ENCODE measurements at regions not wholly inside any gene's neighbourhood (a gene's known extent, or its start where the extent isn't known, plus 50 kb on each side); places are given as distances from the start of the nearest gene placed in this dataset.
"Not testable (repeated sequence)": the region's sequence is repeated elsewhere in the genome, so short reads cannot be mapped to it uniquely, and the experiment has no call there.

GRCh38 chr10:2791774-2792443 is 275.4 kb upstream of the PFKP start:
- DNase-seq (ENCODE audit: low spot score), result peak; percentile 22
- H3K9me3 Mint-ChIP-seq, result peaks cover 24% of the 10 kb centered on the region
- intact Hi-C loops (cut with micrococcal nuclease), result loop anchor here (5.0 to 10.0 kb wide), 3 partner anchors 35 to 155 kb away; no protein-coding TSS in a partner anchor
- no peak overlapping the region for H3K4me3 Mint-ChIP-seq (ENCODE audit: low read depth)
- peaks cover 15% of the 10 kb centered on the region for H3K27me3 Mint-ChIP-seq (ENCODE audit: low read depth)
- peak overlapping the region; percentile 33 for H3K27ac Mint-ChIP-seq
- H3K36me3 Mint-ChIP-seq (ENCODE audit: low read depth), result peaks cover 3% of the 10 kb centered on the region
- peaks cover 27% of the 10 kb centered on the region for H3K4me1 Mint-ChIP-seq (ENCODE audit: low read depth)

GRCh38 chr10:2790396-2791188 is 276.8 kb upstream of the PFKP start:
- Mint-ChIP-seq H3K27ac (no peak overlapping the region), H3K4me3 (ENCODE audit: low read depth) (no peak overlapping the region), H3K27me3 (ENCODE audit: low read depth) (peaks cover 19% of the 10 kb centered on the region), H3K36me3 (ENCODE audit: low read depth) (peaks cover 3% of the 10 kb centered on the region), H3K4me1 (ENCODE audit: low read depth) (peaks cover 27% of the 10 kb centered on the region), H3K9me3 (peaks cover 19% of the 10 kb centered on the region)
- DNase-seq (ENCODE audit: low spot score), result no peak
- intact Hi-C loops (cut with micrococcal nuclease), result loop anchor here (5.0 to 10.0 kb wide), 3 partner anchors 33 to 157 kb away; no protein-coding TSS in a partner anchor

DNA sequence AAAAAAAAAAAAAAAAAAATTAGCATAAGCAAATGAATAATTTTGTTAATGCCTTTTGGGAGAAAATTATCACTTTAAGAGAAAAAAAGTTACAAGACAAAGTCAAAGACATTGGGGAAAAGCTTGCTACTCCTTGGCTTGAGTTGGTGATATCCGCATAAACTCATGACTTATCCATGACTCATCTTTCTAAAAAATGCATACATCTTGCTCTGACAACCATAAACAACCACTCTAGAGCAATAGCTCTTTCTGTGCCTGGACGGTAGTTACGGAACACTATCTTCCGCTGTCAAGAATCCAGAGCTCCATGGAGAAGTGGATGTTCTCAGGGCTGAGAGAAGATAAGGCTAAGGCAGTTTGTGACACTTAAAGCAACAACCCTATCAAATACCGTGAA is 281.1 kb upstream of the PFKP start:
- Mint-ChIP-seq H3K36me3 (ENCODE audit: low read depth) (no peaks in the 10 kb centered on the region), H3K4me3 (ENCODE audit: low read depth) (no peak overlapping the region), H3K27ac (no peak overlapping the region), H3K4me1 (ENCODE audit: low read depth) (peaks cover 11% of the 10 kb centered on the region), H3K27me3 (ENCODE audit: low read depth) (peaks cover 14% of the 10 kb centered on the region), H3K9me3 (no peaks in the 10 kb centered on the region)
- intact Hi-C loops (cut with micrococcal nuclease), result no loop called here
- DNase-seq (ENCODE audit: low spot score), result no peak

DNA sequence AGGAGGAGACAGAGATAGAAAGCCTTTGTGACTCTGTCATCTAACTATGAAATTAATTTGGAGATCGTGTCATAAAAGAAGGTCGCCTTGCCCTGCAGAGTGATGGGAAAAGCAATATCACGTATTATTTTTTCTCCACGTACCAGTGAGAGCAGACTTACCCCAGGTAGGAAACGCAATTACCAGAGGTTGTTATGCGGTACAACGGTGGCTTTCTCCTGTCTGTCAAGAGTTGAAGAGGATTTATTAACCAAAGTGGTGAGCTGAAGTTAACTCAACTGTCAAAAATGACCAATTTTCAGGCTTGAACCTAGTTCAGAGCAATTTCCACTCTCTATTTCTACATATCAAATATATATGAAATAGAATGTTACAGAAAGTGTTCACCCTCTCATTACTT is 282.6 kb upstream of the PFKP start:
- Mint-ChIP-seq H3K9me3 (no peaks in the 10 kb centered on the region), H3K36me3 (ENCODE audit: low read depth) (no peaks in the 10 kb centered on the region), H3K4me1 (ENCODE audit: low read depth) (peaks cover 2% of the 10 kb centered on the region), H3K27ac (no peak overlapping the region), H3K27me3 (ENCODE audit: low read depth) (peaks cover 16% of the 10 kb centered on the region), H3K4me3 (ENCODE audit: low read depth) (no peak overlapping the region)
- DNase-seq (ENCODE audit: low spot score), result no peak
- intact Hi-C loops (cut with micrococcal nuclease), result no loop called here

GRCh38 chr10:2782950-2783349 is 284.4 kb upstream of the PFKP start:
- H3K27me3 Mint-ChIP-seq (ENCODE audit: low read depth), result peaks cover 16% of the 10 kb centered on the region
- no peaks in the 10 kb centered on the region for H3K36me3 Mint-ChIP-seq (ENCODE audit: low read depth)
- no peak overlapping the region for H3K27ac Mint-ChIP-seq
- H3K4me3 Mint-ChIP-seq (ENCODE audit: low read depth), result no peak overlapping the region
- H3K4me1 Mint-ChIP-seq (ENCODE audit: low read depth), result peaks cover 2% of the 10 kb centered on the region
- no peak for DNase-seq (ENCODE audit: low spot score)
- intact Hi-C loops (cut with micrococcal nuclease), result no loop called here
- H3K9me3 Mint-ChIP-seq, result no peaks in the 10 kb centered on the region

DNA sequence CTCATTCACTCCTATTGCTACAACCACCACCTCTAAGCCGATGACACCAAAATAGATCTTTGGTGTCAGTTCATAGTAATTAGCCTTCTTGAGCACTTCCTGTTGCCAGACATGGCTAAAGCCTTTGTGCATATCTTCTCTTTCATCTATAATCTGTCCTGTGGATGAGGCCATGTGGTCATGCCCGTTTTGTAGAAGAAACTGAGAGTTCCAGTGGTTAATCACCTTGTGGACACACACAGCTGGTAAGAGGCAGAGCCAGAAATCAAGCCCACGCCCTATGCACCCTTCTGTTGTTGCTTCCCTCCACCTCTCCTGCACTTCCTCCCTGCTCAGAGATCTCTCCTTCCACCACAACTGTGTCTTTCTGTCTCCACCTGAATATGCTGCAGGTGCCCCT is 285.1 kb upstream of the PFKP start:
- Mint-ChIP-seq H3K4me3 (ENCODE audit: low read depth) (no peak overlapping the region), H3K27ac (no peak overlapping the region), H3K4me1 (ENCODE audit: low read depth) (peaks cover 2% of the 10 kb centered on the region), H3K9me3 (no peaks in the 10 kb centered on the region), H3K36me3 (ENCODE audit: low read depth) (no peaks in the 10 kb centered on the region), H3K27me3 (ENCODE audit: low read depth) (peaks cover 15% of the 10 kb centered on the region)
- intact Hi-C loops (cut with micrococcal nuclease), result no loop called here
- no peak for DNase-seq (ENCODE audit: low spot score)

DNA sequence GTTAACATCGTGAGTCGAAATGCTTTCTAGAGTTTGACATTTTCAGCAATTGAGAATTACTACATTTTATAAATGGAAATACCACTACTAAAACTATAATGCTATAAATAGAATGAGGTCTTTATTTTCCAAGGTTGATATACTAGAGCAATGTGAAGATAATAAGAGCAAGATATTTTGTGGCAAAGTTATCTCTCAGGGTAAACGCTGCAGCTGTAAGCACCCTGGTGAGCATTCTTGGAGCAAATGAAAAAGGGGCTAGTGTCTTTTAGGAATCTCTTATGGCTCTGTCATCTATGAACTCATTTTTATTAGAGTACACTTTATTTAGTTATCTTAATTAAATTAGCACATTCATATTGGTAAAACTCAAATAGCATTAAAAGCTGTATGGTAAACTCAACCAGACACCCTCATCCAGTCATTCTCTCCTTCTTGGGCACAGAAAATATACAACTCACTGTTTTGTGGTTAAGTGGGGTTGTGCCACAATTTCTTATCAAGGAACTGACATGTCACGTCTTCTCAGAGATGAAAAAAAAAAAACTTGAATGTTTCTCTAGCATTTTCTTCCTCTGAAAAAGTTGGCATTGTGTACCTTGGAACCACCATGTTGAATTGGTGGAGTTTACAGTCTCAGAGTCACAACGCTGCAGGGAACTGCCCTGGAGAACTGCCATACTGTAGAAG is 289.5 kb upstream of the PFKP start:
- no peak overlapping the region for H3K4me3 Mint-ChIP-seq (ENCODE audit: low read depth)
- DNase-seq (ENCODE audit: low spot score), result no peak
- intact Hi-C loops (cut with micrococcal nuclease), result no loop called here
- peaks cover 2% of the 10 kb centered on the region for H3K4me1 Mint-ChIP-seq (ENCODE audit: low read depth)
- no peaks in the 10 kb centered on the region for H3K9me3 Mint-ChIP-seq
- no peaks in the 10 kb centered on the region for H3K36me3 Mint-ChIP-seq (ENCODE audit: low read depth)
- H3K27ac Mint-ChIP-seq, result no peak overlapping the region
- H3K27me3 Mint-ChIP-seq (ENCODE audit: low read depth), result peaks cover 9% of the 10 kb centered on the region

- no peak for DNase-seq (ENCODE audit: low spot score)
- Mint-ChIP-seq H3K4me1 (ENCODE audit: low read depth) (no peaks in the 10 kb centered on the region), H3K4me3 (ENCODE audit: low read depth) (no peak overlapping the region), H3K27ac (no peak overlapping the region), H3K27me3 (ENCODE audit: low read depth) (peaks cover 5% of the 10 kb centered on the region), H3K36me3 (ENCODE audit: low read depth) (no peaks in the 10 kb centered on the region), H3K9me3 (no peaks in the 10 kb centered on the region)
- intact Hi-C loops (cut with micrococcal nuclease), result no loop called here
Observed at GRCh38 chr10:2772816-2773631, 294.3 kb upstream of the PFKP start.

DNA sequence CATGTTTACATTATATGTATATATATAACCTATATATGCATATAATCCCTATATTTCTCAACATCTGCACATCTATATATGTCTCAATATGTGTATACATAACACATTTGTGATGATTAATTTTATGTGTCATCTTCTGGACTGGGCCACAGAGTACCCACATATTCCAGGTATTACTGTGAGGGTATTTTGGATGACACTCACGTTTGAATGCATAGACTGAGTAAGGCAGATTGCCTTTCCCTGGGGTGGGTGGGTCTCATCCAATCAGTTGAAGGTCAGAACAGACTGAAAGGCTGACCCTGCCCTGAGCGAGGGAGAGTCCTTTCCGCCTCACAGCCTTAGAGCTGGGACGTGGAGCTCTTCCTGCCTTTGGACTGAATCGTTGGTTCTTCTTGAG is 295.2 kb upstream of the PFKP start:
- intact Hi-C loops (cut with micrococcal nuclease), result no loop called here
- peaks cover 5% of the 10 kb centered on the region for H3K27me3 Mint-ChIP-seq (ENCODE audit: low read depth)
- no peaks in the 10 kb centered on the region for H3K36me3 Mint-ChIP-seq (ENCODE audit: low read depth)
- H3K4me1 Mint-ChIP-seq (ENCODE audit: low read depth), result no peaks in the 10 kb centered on the region
- H3K27ac Mint-ChIP-seq, result no peak overlapping the region
- no peak for DNase-seq (ENCODE audit: low spot score)
- no peaks in the 10 kb centered on the region for H3K9me3 Mint-ChIP-seq
- H3K4me3 Mint-ChIP-seq (ENCODE audit: low read depth), result no peak overlapping the region

- DNase-seq (ENCODE audit: low spot score); H3K36me3 Mint-ChIP-seq (ENCODE audit: low read depth); H3K9me3 Mint-ChIP-seq; H3K27me3 Mint-ChIP-seq (ENCODE audit: low read depth); H3K4me3 Mint-ChIP-seq (ENCODE audit: low read depth); H3K4me1 Mint-ChIP-seq (ENCODE audit: low read depth); H3K27ac Mint-ChIP-seq; intact Hi-C loops (cut with micrococcal nuclease): not testable (repeated sequence)
Observed at GRCh38 chr10:2767293-2767692, 300.1 kb upstream of the PFKP start.

GRCh38 chr10:2761971-2762370 is 305.4 kb upstream of the PFKP start:
- Mint-ChIP-seq H3K4me3 (ENCODE audit: low read depth) (no peak overlapping the region), H3K9me3 (peaks cover 12% of the 10 kb centered on the region), H3K27me3 (ENCODE audit: low read depth) (no peaks in the 10 kb centered on the region), H3K27ac (no peak overlapping the region), H3K36me3 (ENCODE audit: low read depth) (no peaks in the 10 kb centered on the region), H3K4me1 (ENCODE audit: low read depth) (no peaks in the 10 kb centered on the region)
- intact Hi-C loops (cut with micrococcal nuclease), result no loop called here
- no peak for DNase-seq (ENCODE audit: low spot score)

- no peaks in the 10 kb centered on the region for H3K27me3 Mint-ChIP-seq (ENCODE audit: low read depth)
- H3K9me3 Mint-ChIP-seq, result peaks cover 12% of the 10 kb centered on the region
- no peak overlapping the region for H3K27ac Mint-ChIP-seq
- no peak for DNase-seq (ENCODE audit: low spot score)
- intact Hi-C loops (cut with micrococcal nuclease), result no loop called here
- no peaks in the 10 kb centered on the region for H3K4me1 Mint-ChIP-seq (ENCODE audit: low read depth)
- H3K36me3 Mint-ChIP-seq (ENCODE audit: low read depth), result no peaks in the 10 kb centered on the region
- no peak overlapping the region for H3K4me3 Mint-ChIP-seq (ENCODE audit: low read depth)
Observed at GRCh38 chr10:2761311-2761710, 306.0 kb upstream of the PFKP start.
